ENCODE measurements at regions not wholly inside any gene's neighbourhood (a gene's known extent, or its start where the extent isn't known, plus 50 kb on each side); places are given as distances from the start of the nearest gene placed in this dataset.

GRCh38 chr10:36109399-36110023, 467.4 kb upstream of the FZD8 start:
- TF ChIP-seq CTCF (IDR thresholded peaks at IDR 0.05) (no peak), POLR2A (IDR thresholded peaks at IDR 0.05) (no peak)
